Head of caudate nucleus (tissue), 42 donors: ENCODE measurements at regions not wholly inside any gene's neighbourhood (a gene's known extent, or its start where the extent isn't known, plus 50 kb on each side); places are given as distances from the start of the nearest gene placed in this dataset.
"Not testable (repeated sequence)": the region's sequence is repeated elsewhere in the genome, so short reads cannot be mapped to it uniquely, and the experiment has no call there.

Experiments used
- DNase-seq, 42 donors: peaks; one replicate each; pipeline versions ENCODE4 v3.0.0 to v3.0.0-alpha.2; 2020 to 2021; ENCODE audit warnings: mixed read lengths in 7 of 42
- intact Hi-C: fragments of 100-400 bp; cut with DNase I; formaldehyde crosslinking; loops from one replicate; pipeline ENCODE4 v1.15.0; 2022

DNA sequence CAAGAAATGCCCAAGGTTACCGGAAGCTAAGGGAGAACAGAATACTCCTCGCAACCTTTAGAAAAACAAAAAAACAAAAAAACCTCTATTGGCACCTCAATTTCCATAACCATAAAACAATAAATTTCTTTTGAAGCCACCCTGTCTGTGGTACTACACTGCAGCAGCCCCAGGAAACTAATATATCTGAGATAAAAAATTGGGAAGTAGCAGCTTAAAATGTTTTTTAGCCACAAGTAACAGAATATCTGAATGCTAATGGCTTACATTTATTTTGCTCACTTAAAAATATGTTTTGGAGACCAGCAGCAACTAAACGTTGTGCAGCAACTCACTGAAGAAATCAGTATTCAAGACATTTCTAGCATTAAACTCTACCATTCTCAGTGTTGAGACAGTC lies 969.6 kb downstream of the DNAH5 start:
- intact Hi-C loops: no loop called here
- no peak for DNase-seq

DNA sequence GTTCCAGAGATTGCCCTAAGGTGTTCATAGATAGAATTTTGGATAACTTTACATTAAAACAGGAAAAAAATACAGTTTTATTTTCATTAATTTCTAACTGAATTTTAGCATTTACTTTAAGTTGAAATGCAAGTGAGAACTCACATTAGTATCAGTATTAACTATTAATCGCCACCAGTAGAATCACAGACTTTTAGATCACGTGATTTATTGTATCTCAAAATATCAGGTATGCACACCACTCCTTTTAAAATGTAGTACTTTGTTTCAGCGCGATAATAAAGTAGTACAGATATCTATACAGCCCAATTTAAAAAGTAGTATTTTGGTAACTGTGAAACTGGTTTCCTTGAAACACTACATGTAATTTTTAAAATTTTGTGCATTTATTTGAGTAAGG lies 978.7 kb downstream of the DNAH5 start:
- intact Hi-C loops: no loop called here
- no peak for DNase-seq

DNA sequence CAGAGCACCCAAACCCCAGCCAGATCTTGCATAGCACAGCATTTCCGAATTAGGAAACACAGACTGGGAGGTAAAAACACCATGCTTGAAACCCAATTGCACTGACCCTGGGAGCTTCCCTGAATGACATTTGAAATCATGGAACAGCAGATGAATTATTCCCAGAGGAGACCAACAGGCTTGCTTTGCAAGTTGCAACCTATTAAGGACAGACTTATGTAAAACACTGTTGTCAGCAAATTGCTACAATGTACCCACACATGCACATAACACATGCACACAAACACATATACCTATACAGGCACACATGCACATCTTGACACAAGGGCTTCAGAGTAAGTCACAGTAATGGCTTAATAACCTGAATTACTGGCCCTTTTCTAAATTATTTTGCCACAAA lies 984.8 kb downstream of the DNAH5 start:
- no peak for DNase-seq
- intact Hi-C loops: no loop called here

DNA sequence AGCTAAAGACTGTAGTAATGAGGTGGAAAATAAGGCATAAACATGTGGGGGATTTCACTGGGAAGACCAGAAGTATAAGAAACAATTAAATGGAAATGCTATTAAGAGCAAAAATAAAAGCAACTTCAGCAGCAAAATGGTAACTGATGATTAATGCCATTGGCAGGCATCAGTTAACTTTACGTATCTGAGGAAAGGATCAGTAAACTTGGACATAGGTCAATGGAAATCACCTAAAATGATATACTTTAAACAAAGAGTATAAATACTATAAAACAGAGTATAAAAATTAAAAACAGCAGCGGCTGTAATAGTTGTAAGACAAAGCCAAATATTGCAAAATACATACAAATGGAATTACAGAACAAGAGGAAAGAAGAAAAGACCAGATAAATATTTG lies 992.1 kb downstream of the DNAH5 start:
- DNase-seq: no peak
- intact Hi-C loops: no loop called here

DNA sequence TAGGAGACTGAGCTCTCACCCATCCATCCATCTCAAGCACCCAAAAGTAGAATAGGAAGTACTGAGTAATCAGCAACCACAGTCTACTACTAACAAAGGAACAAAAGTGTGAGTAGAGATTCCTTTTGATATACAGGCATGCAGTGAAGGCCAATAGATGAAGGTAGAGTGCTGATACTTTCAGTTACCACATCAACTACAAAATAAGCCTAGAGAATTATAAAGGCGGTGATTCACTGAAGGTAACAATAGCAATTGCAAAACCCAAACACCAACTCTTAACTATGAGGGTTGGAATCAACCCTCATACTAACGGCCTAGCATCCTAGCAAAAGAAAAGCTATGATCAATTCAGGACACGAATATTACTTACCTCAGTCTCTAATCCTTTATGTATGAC lies 992.6 kb downstream of the DNAH5 start:
- intact Hi-C loops: no loop called here
- DNase-seq: no peak

DNA sequence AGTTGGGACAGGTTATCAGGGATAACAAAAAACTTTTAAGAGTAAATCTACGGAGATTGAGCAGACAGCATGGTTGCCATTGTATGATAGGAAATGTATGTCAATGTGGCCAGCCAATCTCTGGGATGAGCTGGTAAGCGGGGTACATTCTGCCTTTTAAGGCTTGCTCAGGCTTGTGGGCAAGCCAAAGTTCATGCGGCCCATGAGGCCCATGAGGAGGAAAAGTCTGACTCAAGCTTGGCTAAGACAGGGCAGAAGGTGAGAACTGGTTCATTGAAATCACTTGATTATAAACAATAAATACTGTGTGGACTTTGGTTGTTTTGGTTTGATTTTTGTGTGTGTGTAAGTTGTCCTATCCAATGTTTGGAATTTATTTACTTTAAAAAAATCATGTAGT lies 997.1 kb downstream of the DNAH5 start:
- DNase-seq: no peak
- intact Hi-C loops: no loop called here

DNA sequence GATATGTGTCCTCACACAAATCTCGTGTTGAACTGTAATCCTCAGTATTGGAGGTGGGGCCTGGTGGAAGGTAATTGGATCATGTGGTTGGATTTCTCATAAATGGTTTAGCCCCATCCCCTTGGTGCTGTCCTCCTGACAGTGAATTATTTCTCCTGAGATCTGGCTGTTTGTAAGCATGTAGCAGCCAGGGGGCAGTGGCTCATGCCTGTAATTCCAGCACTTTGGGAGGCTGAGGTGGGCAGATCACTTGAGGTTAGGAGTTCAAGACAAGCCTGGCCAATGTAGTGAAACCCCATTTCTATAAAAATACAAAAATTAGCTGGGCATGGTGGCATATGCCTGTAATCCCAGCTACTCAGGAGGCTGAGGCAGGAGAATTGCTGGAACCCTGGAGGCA lies 999.0 kb downstream of the DNAH5 start:
- DNase-seq, intact Hi-C loops: not testable (repeated sequence)

DNA sequence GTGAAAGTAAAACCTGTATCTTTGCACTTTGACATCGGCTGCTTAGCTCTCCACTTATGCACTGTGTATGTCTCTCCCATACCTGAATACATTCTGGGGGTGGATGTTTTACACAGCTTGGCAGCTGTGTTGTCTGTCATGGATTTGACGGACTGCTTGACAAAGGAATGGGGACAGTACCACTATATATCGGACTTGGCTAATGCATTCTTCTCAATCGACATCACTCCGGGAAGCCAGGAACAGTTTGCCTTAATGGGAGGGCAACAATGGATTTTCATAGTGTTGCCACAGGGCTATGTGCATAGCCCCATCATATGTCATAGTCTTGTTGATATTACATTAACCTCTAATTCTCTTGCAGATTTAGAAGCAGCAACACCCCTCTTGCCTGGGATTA lies 1008.3 kb downstream of the DNAH5 start:
- intact Hi-C loops: no loop called here
- DNase-seq: no peak

DNA sequence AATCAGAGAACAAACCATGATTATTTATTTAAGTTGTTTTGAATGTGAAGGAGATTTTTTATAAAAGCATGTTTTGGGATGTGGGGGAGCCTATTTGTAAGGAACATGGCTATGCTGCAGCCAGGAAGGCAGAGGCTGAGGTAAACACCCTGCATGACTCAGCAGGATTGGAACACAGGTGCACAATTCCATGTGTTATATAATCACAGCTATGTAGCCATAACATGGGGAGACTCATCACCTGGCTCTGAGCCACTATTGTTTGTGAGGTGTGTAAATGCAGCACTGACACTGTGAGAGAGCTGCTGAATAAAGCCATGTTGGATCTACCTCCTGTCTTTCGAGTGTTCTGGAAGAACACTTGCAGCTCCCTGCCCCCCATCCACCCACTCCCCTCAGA lies 1009.8 kb downstream of the DNAH5 start:
- intact Hi-C loops: no loop called here
- DNase-seq: no peak

DNA sequence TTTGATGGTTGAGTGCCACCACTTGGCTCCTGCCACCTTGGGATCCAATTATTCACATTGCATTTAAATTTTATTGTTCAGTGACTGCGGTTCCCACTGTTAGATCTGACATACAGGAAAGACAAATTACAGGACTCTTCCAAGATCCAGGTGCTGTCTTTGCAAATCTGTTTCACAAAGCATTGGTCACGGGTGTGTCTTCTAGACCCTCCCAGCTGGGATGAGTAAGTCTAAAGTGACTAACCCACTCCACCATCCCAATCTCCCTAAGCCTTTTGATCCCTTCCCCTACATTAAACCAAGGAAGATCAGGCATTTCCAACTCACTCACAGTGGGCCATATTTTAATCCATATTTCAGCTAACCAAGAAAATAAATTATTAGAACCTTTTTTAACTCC lies 1016.3 kb upstream of the CTNND2 start:
- intact Hi-C loops: no loop called here
- DNase-seq: no peak

DNA sequence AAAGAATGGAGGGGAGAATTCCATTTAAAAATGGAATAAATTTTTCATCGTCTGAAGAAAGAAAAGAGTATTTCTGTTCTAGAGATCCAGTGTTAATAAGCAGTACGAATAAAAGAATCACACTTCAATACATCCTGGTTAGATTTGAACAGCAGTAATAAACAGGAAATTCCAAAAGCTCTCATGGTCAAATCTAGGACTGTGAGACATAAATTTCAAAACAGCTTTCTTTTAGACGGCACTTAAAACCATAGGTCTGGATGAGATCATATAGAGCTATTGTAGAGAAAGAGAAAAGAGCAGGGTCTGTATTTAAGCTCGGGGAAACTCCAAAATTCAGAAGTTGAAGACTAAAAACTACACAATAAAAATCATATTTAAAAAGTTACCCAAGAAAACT lies 1006.9 kb upstream of the CTNND2 start:
- DNase-seq: no peak
- intact Hi-C loops: no loop called here

DNA sequence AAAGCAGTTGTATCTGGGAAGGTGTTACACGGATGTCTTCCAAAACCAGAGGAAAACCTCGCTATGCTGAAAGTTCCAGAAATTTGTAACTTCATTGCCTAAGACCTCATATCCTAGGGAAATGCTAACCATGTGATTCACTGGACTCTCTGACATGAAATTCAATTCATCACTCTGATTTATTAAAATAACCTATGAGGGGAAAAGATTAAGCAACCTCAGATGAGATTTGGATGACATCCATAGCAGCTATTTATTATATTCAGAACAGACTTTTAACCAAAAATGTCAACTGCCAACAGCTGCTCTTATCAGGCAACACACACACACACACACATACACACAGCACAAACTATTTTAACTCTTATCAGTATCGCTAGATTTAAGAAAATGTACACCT lies 1006.4 kb upstream of the CTNND2 start:
- DNase-seq: no peak
- intact Hi-C loops: no loop called here

DNA sequence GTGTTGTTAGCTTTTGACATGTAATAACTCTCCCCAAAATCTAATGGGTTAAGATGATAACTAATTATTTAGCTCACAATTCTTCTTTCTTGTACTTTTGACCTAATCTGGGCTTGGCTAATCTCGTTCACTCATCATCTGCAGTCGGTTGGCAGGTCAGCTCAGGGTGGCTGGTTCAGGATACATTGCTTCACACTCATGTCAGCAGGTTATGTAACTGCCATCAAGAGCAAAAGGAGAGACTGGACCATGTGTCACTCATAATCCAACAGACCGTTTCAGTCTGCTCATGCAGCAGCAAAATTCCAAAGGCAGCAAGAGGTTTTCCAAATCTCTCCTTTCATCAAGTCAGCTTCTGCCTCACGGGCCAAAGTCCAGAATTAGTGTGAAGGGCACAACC lies 998.4 kb upstream of the CTNND2 start:
- intact Hi-C loops: no loop called here

DNA sequence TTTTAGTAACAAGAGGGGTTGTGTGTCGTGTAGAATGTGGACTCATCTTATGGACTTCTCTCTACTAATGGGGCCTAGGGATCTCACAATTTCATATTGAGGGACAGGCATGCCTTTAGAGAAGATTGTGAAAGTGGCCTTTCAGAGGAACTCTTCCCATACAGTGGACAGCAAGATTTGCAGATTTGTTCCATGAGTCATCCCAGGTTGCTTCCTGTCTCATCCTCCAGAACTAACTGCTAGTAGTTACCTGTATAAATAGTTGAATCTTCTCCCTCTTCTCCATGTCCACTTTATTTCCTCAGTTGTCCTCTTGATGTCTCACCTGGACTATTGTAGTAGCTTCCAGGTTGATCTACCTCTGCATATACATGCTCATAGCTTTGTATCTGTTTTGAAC lies 997.5 kb upstream of the CTNND2 start:
- DNase-seq: no peak
- intact Hi-C loops: no loop called here

More for the DNA sequence above, 998.4 kb upstream of the CTNND2 start:
- DNase-seq: no peak

DNA sequence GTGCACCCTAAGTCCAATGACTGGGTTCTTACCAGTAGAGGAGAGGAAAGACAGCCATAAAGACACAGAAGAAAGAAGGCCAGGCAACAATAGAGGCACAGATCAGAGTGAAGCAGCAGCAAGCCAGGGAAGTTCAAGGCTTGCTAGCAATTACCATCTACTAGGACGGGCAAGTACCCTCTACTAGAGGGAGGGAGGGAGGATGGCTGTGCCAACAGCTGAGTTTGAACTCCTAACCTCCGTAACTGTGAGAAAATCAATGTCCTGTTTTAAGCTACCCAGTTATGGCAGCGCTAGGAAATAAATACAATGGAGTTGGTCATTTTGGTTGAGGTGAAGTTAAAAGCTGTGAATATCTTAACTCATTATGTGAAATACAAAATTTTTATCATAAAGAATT lies 991.8 kb upstream of the CTNND2 start:
- intact Hi-C loops: no loop called here

DNA sequence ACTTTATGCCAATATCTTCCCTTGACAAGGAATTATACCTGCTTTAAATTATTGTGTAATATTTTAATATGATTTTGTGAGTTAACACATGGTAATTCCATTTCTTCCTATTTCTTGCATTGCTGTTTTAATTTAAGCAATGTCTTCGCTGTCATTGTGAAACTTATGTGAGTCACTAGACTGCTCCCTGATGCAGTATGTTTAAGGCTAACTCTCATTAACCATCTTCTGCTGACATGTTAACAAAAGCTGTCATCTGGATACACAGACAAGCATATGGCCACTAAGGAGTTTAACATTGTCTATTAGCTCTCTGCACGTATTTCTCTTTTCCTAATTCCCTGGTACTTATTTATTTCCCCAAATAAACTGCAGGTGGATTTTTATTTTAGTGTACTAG lies 980.8 kb upstream of the CTNND2 start:
- intact Hi-C loops: no loop called here

More for the DNA sequence above, 991.8 kb upstream of the CTNND2 start:
- DNase-seq: no peak

DNA sequence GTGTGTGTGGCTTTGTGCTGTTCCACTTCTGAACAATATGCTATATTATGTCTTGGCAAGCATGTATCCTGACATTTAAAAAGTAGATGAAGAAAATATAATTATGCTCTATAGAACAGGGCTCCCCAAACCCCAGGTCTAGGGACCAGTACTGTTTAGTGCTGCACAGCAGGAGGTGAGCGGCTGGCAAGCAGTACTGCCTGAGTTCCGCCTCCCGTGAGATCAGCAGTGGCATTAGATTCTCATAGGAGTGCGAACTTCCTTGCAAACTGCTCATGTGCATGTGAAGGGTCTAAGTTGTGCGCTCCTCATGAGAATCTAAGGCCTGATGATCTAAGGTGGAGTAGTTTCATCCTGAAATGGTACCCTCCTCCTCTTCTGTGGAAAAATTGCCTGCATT lies 979.1 kb upstream of the CTNND2 start:
- DNase-seq: no peak
- intact Hi-C loops: no loop called here

More for the DNA sequence above, 980.8 kb upstream of the CTNND2 start:
- no peak for DNase-seq

DNA sequence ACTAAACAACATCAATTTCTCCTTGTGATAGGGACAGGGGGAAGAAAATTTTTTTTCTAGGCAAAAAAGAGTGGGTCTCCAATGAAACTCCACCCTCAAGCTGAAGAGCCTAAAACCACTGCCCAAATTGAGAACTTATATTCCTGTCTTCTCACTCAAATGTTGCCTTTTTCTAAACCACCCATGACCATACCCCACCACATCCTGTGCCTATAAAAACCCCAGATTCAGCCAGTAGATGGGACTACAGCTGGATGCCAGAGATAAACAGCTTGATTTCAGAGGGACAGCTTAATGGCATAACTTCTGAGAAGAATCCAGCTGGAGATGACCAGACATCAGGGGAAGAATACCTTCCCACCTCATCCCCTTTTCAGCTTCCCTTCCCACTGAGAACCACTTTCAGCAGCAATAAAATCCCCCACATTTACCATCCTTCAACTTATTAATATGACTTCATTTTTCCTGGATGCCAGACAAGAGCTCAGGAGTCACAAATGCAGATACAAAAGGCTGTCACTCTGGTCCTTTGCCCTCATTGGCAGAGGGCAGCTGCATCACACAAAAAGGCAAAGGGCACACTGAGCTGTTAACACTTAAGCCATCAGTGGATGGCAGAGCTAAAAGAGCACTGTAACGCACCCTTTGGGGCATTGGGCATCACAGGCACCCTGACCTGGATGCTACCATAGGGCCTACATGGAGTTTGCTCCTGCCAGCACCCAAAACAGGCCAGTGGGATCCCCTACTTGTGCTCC lies 972.5 kb upstream of the CTNND2 start:
- no peak for DNase-seq
- intact Hi-C loops: no loop called here

DNA sequence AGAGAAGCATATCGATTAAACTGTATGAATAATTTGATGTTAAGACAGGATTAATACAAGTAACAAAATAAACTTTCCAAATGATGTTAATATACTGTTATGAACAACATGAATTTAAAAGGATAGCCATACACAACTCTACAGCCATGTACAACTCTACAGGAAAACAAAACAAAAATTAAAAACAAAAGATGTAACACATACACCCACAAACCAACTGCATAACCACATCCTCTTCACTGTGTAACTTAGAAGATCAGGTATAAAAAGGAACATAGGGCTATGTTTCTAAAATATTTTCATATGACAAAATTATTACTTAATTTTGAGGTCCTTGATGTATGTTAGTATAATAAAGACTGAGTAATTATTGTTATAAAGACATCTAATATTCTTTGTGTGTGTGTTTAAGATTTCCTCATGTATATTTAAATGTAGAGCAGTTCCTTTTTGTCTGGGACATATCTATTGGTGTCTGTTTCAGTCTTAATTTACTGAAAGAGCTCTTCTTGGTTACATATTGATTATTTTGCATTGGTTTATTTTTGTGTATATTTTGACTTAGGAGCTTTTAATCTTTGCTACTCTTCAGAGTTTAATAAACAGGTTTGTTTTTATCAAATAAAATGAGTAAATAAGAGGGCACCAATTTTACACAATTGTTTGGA lies 966.8 kb upstream of the CTNND2 start:
- intact Hi-C loops: no loop called here
- DNase-seq: no peak

DNA sequence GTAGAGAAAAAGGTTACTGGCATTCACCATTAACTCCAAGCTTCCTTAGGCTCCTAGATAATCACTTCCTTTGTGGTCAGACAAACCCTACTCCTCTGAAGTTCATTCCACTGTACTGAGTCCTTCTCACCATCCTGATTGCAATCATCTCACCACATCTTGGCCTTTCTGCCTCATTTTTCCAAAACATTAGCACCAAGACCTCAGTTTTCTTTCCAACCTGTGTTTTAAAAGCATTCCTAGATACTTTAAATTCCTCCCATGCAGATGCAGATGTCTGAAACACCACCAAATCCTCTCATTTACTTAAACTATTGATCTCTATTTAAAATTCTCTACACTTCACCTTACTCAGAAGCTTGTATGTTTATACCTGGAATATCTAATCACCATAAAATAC lies 961.3 kb upstream of the CTNND2 start:
- DNase-seq: no peak
- intact Hi-C loops: no loop called here
